D341Med (cell line): ENCODE measurements at regions not wholly inside any gene's neighbourhood (a gene's known extent, or its start where the extent isn't known, plus 50 kb on each side); places are given as distances from the start of the nearest gene placed in this dataset.
"Not testable (repeated sequence)": the region's sequence is repeated elsewhere in the genome, so short reads cannot be mapped to it uniquely, and the experiment has no call there.

Experiments used
- DNase-seq: peaks from one replicate; pipeline ENCODE4 v3.0.0; 2012; ENCODE audit warnings: low spot score

DNA sequence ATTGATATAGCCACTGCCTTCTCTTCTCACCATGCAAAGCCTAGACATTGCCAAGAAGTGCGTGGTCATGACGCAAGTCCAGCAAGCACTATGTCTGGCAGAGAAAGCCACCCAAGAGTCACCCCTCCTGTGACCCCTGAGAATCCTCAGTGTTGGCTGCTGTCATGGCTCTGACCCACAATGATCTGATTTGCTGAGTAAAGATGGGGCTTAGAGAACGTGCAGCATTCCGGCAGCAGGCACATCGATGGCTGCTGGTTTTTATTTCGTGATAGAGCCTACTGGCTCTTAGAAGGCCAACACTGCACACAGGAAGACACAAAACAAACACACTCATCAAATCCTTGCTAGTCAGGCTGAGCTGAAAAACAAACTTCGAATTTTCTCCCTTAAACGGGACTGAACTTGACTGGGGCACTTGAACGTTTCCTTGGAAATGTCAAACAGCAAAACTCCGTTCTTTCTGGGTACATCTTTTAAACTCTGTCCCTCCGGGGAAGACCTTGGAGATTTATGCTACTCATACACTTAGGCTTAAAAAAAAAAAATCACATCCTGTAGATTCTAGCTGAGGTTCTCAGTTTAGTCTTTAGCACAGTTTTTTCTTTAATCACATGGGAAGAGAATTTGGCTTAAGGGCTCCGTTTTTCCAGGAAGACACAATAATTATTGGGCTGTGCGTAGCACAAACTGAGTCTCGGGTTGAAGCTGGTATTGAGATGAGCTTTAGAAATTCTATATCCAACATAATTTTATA is 88.2 kb upstream of the BASP1 start:
- DNase-seq: no peak

DNA sequence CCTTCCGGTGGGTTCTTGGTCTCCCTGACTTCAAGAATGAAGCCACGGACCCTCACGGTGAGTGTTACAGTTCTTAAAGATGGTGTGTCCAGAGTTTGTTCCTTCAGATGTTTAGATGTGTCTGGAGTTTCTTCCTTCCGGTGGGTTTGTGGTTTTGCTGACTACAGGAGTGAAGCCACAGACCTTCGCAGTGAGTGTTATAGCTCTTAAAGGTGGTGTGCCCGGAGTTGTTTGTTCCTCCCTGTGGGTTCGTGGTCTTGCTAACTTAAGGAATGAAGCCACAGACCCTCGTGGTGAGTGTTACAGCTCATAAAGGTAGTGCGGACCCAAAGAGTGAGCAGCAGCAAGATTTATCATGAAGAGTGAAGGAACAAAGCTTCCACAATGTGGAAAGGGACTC is 87.1 kb upstream of the BASP1 start:
- not testable (repeated sequence) for DNase-seq

GRCh38 chr5:17132444-17133083 is 84.9 kb upstream of the BASP1 start:
- DNase-seq: peak; percentile 40

DNA sequence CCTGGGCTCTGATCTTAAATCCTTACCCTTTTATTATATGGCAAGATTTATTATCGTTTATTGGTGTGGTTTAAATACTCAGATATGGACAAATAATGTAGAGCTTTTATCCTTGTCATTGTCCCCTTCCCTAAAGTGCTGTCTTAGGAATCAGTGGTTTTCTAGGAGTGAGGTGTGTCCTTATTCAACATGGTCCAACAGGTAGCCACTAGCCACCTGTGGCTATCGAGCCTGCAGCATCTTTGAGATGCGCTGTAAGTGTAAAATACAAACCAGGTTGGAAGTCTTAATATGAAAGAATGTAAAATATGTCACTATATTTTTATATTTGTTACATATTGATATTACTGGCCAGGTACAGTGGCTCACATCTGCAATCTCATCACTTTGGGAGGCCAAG is 82.4 kb upstream of the BASP1 start:
- no peak for DNase-seq

- DNase-seq: no peak
These were observed 74.1 kb upstream of the BASP1 start for GRCh38 chr5:17143335-17143734.

DNA sequence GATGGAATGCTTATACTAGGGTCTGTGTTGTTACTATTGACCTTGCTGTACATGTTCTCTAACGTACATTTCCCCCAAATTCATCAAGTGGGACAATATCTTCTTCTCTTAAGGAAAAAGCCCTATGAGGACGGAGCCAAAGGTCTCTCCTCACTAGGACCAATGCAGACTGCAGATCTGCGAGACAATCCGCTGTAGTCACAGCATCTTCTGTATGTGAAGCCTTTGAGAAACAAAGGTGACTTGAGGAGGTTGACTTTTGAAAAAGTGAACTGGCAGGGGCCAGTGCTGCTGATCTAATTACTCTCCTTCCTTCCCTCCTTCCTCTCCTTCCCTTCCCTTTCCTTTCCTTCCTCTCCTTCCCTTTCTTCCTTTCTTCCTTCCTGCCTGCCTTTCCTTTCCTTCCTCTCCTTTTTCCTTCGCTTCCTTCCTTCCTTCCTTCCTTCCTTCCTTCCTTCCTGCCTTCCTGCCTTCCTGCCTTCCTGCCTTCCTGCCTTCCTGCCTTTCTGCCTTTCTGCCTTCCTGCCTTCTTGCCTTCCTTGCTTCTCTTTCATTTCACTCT is 71.1 kb upstream of the BASP1 start:
- DNase-seq: no peak

DNA sequence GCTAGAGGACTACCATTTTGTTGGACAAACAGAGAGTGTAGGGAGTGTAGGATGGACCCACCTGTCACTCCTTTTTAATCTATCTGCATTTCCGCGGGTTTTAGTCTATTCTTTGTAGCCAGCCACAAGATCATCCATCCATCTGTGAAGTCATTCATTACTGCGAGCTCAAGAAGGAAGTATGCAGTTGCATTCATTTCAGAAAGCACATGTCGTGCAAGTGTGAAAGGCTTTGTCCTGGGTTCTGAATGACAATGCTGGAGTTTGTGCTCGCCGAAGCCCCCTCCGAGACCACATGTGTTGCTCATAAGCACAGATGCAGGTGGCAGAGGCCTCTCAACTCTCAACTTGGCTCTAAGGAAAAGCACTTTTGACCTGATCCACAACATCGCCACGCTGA is 70.3 kb upstream of the BASP1 start:
- no peak for DNase-seq

GRCh38 chr5:17147617-17148016 is 69.8 kb upstream of the BASP1 start:
- no peak for DNase-seq

DNA sequence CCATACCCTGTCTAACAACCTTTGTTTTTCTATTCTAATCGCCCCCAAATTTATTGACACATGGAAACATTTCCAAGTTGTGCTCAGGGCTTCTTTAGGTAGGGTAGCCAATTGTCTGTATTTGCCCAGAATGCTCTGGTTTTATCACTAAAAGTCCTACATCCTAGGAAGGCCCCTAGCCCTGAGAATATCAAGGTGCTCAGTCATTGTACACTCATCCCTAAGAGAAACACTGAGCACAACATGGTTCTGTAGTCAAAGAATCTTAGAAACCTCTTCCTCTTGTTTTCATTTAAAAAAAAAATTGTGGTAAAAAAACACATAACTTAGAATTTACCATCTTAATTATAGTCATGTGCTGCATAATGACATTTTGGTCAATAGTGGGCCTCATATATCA is 69.0 kb upstream of the BASP1 start:
- DNase-seq: no peak

- no peak for DNase-seq
These were observed 67.6 kb upstream of the BASP1 start for GRCh38 chr5:17149786-17150185.

GRCh38 chr5:17150531-17150930 is 66.9 kb upstream of the BASP1 start:
- no peak for DNase-seq

DNA sequence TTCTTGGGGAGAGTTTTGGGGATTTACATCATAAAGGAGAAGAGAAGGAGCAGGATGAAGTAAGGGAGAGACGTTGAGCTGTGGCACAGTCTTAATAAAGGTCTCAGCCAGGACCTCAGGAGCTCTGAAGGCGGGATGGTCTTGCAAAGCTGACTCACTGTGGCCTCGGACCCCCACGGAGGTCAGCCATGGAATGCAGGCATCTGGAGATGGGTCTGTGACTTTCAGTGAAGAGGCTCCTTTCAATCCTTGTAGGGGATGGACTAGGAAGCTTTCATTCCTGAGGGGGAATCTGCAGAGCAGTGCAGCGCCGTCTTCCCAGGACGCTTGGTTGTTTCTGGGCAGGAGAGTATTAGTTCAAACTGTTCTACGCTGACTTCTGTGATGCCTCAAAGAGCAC is 65.7 kb upstream of the BASP1 start:
- no peak for DNase-seq

DNA sequence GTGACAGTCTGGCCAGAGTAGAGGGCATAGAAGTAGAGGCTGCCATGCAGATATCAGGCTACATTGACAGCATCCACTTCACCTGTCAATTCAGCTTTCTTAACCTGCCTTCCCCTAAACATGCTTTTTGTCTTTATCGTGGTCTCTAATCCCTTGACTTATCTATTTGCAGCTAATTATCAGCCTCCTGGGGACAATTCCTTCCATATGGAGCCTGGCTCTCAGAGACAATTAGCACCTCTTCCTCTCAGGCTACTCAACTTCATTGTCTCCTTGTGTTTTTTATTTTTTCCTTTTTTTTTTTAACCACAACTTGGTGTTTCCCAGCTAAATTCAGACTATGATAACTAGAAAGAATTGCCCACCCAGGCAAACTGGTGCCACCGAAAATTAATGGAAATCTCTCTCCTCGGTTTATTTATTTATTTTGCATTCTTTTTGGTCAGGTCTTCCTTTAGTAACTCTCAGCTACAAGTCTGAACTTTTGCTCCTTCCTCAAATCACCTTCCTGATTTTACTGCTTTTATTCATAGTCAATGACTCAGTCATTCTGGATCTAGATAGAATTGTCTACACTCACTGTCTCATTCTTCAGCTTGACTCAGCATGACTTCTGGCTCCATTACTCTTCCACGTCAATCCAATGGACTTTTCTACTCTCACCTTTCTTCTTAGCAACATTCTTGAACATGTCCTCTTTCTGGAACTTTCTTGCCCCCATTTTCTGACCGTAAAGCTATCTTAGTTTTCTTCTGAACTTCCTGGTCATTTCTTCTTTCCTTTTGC is 63.0 kb upstream of the BASP1 start:
- DNase-seq: peak; percentile 42

- no peak for DNase-seq
These were observed 61.0 kb upstream of the BASP1 start for GRCh38 chr5:17156463-17156862.

- no peak for DNase-seq
These were observed 60.1 kb upstream of the BASP1 start for GRCh38 chr5:17157294-17157693.

- DNase-seq: no peak
These were observed 59.4 kb upstream of the BASP1 start for GRCh38 chr5:17157916-17158529.

GRCh38 chr5:17160756-17161040 is 56.7 kb upstream of the BASP1 start:
- DNase-seq: no peak

- no peak for DNase-seq
These were observed 55.8 kb upstream of the BASP1 start for GRCh38 chr5:17161662-17162061.

- DNase-seq: no peak
These were observed 54.2 kb upstream of the BASP1 start for GRCh38 chr5:17163221-17163620.

GRCh38 chr5:17167171-17167891 is 50.1 kb upstream of the BASP1 start:
- no peak for DNase-seq
